GM10248 (cell line): ENCODE measurements at regions not wholly inside any gene's neighbourhood (a gene's known extent, or its start where the extent isn't known, plus 50 kb on each side); places are given as distances from the start of the nearest gene placed in this dataset.

ENCODE experiments used
- CTCF ChIA-PET: fragments of 300-600 bp; sonication (Branson Sonifier 250); formaldehyde crosslinking; extraction: SDS; loops from one replicate; lab custom pipeline; 2021; ENCODE audit warnings: antibody characterized with exemption; lab: Yijun Ruan, JAX
- POLR2A ChIA-PET: fragments of 350-650 bp; sonication (Branson Sonifier 250); formaldehyde crosslinking; extraction: SDS; loops from one replicate; lab custom pipeline; 2020; ENCODE audit warnings: antibody characterized with exemption; lab: Yijun Ruan, JAX
- DNase-seq: peaks from one replicate; pipeline ENCODE4 v3.0.0; 2012; ENCODE audit errors: extremely low spot score
- CTCF ChIP-seq: IDR thresholded peaks from 2 replicates; pipeline ENCODE4 v1.5.1; 2012; ENCODE audit warnings: mild to moderate bottlenecking, low read depth; ENCODE audit errors: extremely low read depth, missing control alignments, control extremely low read depth

- ChIA-PET POLR2A (no interaction called here), CTCF (interaction anchor here (1.1 kb wide), 1 partner anchor 13 kb away, joined by 3 read pairs; no protein-coding TSS in a partner anchor)
- no peak for TF ChIP-seq CTCF
- no peak for DNase-seq
Observed at GRCh38 chr6:114445846-114446245, 103.0 kb upstream of the HS3ST5 start.

GRCh38 chr6:114439411-114439810, 96.6 kb upstream of the HS3ST5 start:
- TF ChIP-seq CTCF: no peak
- DNase-seq: no peak
- ChIA-PET CTCF (no interaction called here), POLR2A (no interaction called here)

- POLR2A ChIA-PET: interaction anchor here (0.6 kb wide), 1 partner anchor 297 kb away, joined by 9 read pairs; no protein-coding TSS in a partner anchor
- DNase-seq: no peak
- TF ChIP-seq CTCF: no peak
- CTCF ChIA-PET: no interaction called here
Observed at GRCh38 chr6:114437235-114437634, 94.4 kb upstream of the HS3ST5 start.

GRCh38 chr6:114436691-114437090, 93.9 kb upstream of the HS3ST5 start:
- CTCF ChIA-PET: no interaction called here
- POLR2A ChIA-PET: interaction anchor here (0.6 kb wide), 1 partner anchor 297 kb away, joined by 9 read pairs; no protein-coding TSS in a partner anchor
- TF ChIP-seq CTCF: no peak
- DNase-seq: no peak

- POLR2A ChIA-PET: no interaction called here
- TF ChIP-seq CTCF: no peak
- CTCF ChIA-PET: no interaction called here
- no peak for DNase-seq
Observed at GRCh38 chr6:114435985-114436384, 93.2 kb upstream of the HS3ST5 start.

GRCh38 chr6:114432400-114432799, 89.6 kb upstream of the HS3ST5 start:
- ChIA-PET CTCF (no interaction called here), POLR2A (no interaction called here)
- no peak for DNase-seq
- TF ChIP-seq CTCF: no peak

- ChIA-PET POLR2A (no interaction called here), CTCF (no interaction called here)
- TF ChIP-seq CTCF: no peak
- no peak for DNase-seq
Observed at GRCh38 chr6:114431641-114432040, 88.8 kb upstream of the HS3ST5 start.
